WERI-Rb-1 (cell line): ENCODE measurements at regions not wholly inside any gene's neighbourhood (a gene's known extent, or its start where the extent isn't known, plus 50 kb on each side); places are given as distances from the start of the nearest gene placed in this dataset.
"Not testable (repeated sequence)": the region's sequence is repeated elsewhere in the genome, so short reads cannot be mapped to it uniquely, and the experiment has no call there.

ENCODE experiments used
- DNase-seq: peaks from one replicate; pipeline ENCODE4 v3.0.0-alpha.2; 2020
- H3K27ac ChIP-seq: fragments of 250-450 bp; sonication (Bioruptor Pico); 2 replicates; pipeline ENCODE4 v1.5.1; 2020; ENCODE audit warnings: mild to moderate bottlenecking, moderate library complexity
- H3K27me3 ChIP-seq: fragments of 250-450 bp; sonication (Bioruptor Pico); 2 replicates; pipeline ENCODE4 v1.5.1; 2021; ENCODE audit warnings: mild to moderate bottlenecking, low read depth, moderate library complexity; ENCODE audit not compliant: insufficient read depth, severe bottlenecking
- H3K36me3 ChIP-seq: fragments of 250-450 bp; sonication (Bioruptor Pico); 2 replicates; pipeline ENCODE4 v1.5.1; 2020; ENCODE audit warnings: mild to moderate bottlenecking, moderate library complexity
- H3K4me3 ChIP-seq: 2 replicates; pipeline ENCODE4 v1.5.1; 2011; ENCODE audit warnings: low read depth, mild to moderate bottlenecking, control low read depth, low read length
- H3K9me3 ChIP-seq: fragments of 250-450 bp; sonication (Bioruptor Pico); 2 replicates; pipeline ENCODE4 v1.5.1; 2021; ENCODE audit warnings: mild to moderate bottlenecking, moderate library complexity; ENCODE audit not compliant: severe bottlenecking
- CTCF ChIP-seq: IDR thresholded peaks from 2 replicates; pipeline ENCODE4 v1.5.1; 2011; ENCODE audit warnings: low read depth, mild to moderate bottlenecking, control low read depth, inconsistent platforms, low read length

- no peak for TF ChIP-seq CTCF
- no peaks in the 10 kb centered on the region for H3K36me3 ChIP-seq
- no peak overlapping the region for H3K27ac ChIP-seq
- no peak for DNase-seq
- H3K9me3 ChIP-seq, result no peaks in the 10 kb centered on the region
- H3K4me3 ChIP-seq, result no peak overlapping the region
- H3K27me3 ChIP-seq, result no peaks in the 10 kb centered on the region
These were observed 658.9 kb upstream of the NXPH2 start for GRCh38 chr2:139439100-139439499.

- H3K36me3 ChIP-seq, result no peaks in the 10 kb centered on the region
These were observed 658.3 kb upstream of the NXPH2 start for GRCh38 chr2:139438478-139438877.

GRCh38 chr2:139427164-139427563 lies 647.0 kb upstream of the NXPH2 start:
- H3K36me3 ChIP-seq, result no peaks in the 10 kb centered on the region
- H3K27ac ChIP-seq, result no peak overlapping the region
- no peak for DNase-seq
- H3K4me3 ChIP-seq, result no peak overlapping the region
- no peaks in the 10 kb centered on the region for H3K9me3 ChIP-seq
- no peaks in the 10 kb centered on the region for H3K27me3 ChIP-seq
- no peak for TF ChIP-seq CTCF

More at GRCh38 chr2:139438478-139438877, 658.3 kb upstream of the NXPH2 start:
- Histone ChIP-seq H3K9me3 (no peaks in the 10 kb centered on the region), H3K27ac (no peak overlapping the region), H3K4me3 (no peak overlapping the region), H3K27me3 (no peaks in the 10 kb centered on the region)
- TF ChIP-seq CTCF, result no peak
- no peak for DNase-seq

- Histone ChIP-seq H3K36me3 (no peaks in the 10 kb centered on the region), H3K27ac (no peak overlapping the region), H3K9me3 (no peaks in the 10 kb centered on the region), H3K27me3 (no peaks in the 10 kb centered on the region), H3K4me3 (no peak overlapping the region)
- no peak for TF ChIP-seq CTCF
- DNase-seq, result no peak
These were observed 643.9 kb upstream of the NXPH2 start for GRCh38 chr2:139424101-139424500.

GRCh38 chr2:139411236-139411635 lies 631.0 kb upstream of the NXPH2 start:
- H3K9me3 ChIP-seq, result peaks cover 2% of the 10 kb centered on the region
- H3K27ac ChIP-seq, result no peak overlapping the region
- TF ChIP-seq CTCF, result no peak
- no peaks in the 10 kb centered on the region for H3K36me3 ChIP-seq
- H3K27me3 ChIP-seq, result no peaks in the 10 kb centered on the region
- H3K4me3 ChIP-seq, result no peak overlapping the region
- no peak for DNase-seq

GRCh38 chr2:139410833-139411174 lies 630.6 kb upstream of the NXPH2 start:
- H3K27ac ChIP-seq, DNase-seq, H3K9me3 ChIP-seq, H3K36me3 ChIP-seq, H3K27me3 ChIP-seq, H3K4me3 ChIP-seq: not testable (repeated sequence)

- H3K27me3 ChIP-seq, DNase-seq, H3K9me3 ChIP-seq, H3K27ac ChIP-seq, H3K4me3 ChIP-seq, H3K36me3 ChIP-seq: not testable (repeated sequence)
These were observed 630.1 kb upstream of the NXPH2 start for GRCh38 chr2:139410147-139410832.
